B cell (primary cell): ENCODE measurements at regions not wholly inside any gene's neighbourhood (a gene's known extent, or its start where the extent isn't known, plus 50 kb on each side); places are given as distances from the start of the nearest gene placed in this dataset.

Experiments used
- ATAC-seq: fragments of 200-7000 bp; cut with Tn5 transposase; one replicate; pipeline ENCODE4 v1.10.0; 2021; ENCODE audit warnings: low read depth, mild to moderate bottlenecking, moderate number of reproducible peaks, moderate library complexity
- CTCF ChIA-PET: fragments of 350-600 bp; sonication (Branson Sonifier 250); formaldehyde crosslinking; loops from one replicate; lab custom pipeline; 2021; ENCODE audit warnings: antibody characterized with exemption, inconsistent platforms; lab: Charles Lee
- POLR2A ChIA-PET: fragments of 350-600 bp; sonication (Branson Sonifier 250); formaldehyde crosslinking; loops from one replicate; lab custom pipeline; 2021; ENCODE audit warnings: antibody characterized with exemption; lab: Charles Lee
- DNase-seq: peaks from one replicate; pipeline ENCODE4 v3.0.0; 2013
- H2AFZ ChIP-seq: 2 replicates; pipeline ENCODE4 v1.6.1; 2012; ENCODE audit warnings: mild to moderate bottlenecking, low read depth, low read length; ENCODE audit not compliant: insufficient read depth, poor library complexity, severe bottlenecking
- H3K27ac ChIP-seq, 2 donors: 1 replicate in 1 of 2; 2 replicates in 1 of 2; pipeline ENCODE4 v1.5.1; 2012 to 2013; ENCODE audit warnings: low read length in 2 of 2, mild to moderate bottlenecking in 2 of 2, moderate library complexity in 1 of 2
- H3K27me3 ChIP-seq, 4 experiments: fragments of 200-600 bp in 1 of 4; sonication (generic) in 1 of 4; replicated peaks in 1 of 4; 1 replicate in 2 of 4; 2 replicates in 2 of 4; pipeline versions ENCODE4 v1.6.1 to v1.7.0; 2013 to 2016; ENCODE audit warnings: low read length in 3 of 4, mild to moderate bottlenecking in 2 of 4, mixed read lengths in 1 of 4, moderate library complexity in 1 of 4; ENCODE audit not compliant: insufficient read depth in 4 of 4, control insufficient read depth in 3 of 4; ENCODE audit errors: control extremely low read depth in 1 of 4
- H3K36me3 ChIP-seq, 2 experiments: replicated peaks in 1 of 2; 1 replicate in 1 of 2; 2 replicates in 1 of 2; pipeline versions ENCODE4 v1.6.1 to v1.7.1; 2013; ENCODE audit warnings: low read length in 1 of 2; ENCODE audit not compliant: insufficient read depth in 2 of 2, control insufficient read depth in 1 of 2; ENCODE audit errors: control extremely low read depth in 1 of 2, extremely low read depth in 1 of 2
- H3K4me1 ChIP-seq, 2 donors: fragments of 200-600 bp in 1 of 2; sonication (generic) in 1 of 2; 1 replicate in 1 of 2; 2 replicates in 1 of 2; pipeline versions ENCODE4 v1.5.1 to v1.6.1; 2013 to 2017; ENCODE audit warnings: low read length in 2 of 2; ENCODE audit not compliant: control insufficient read depth in 2 of 2, insufficient read depth in 2 of 2
- H3K4me2 ChIP-seq: replicated peaks from 2 replicates; pipeline ENCODE3; 2012; ENCODE audit warnings: mild to moderate bottlenecking, low read depth, low read length; ENCODE audit not compliant: poor library complexity, severe bottlenecking
- H3K4me3 ChIP-seq, 5 experiments: fragments of 200-600 bp in 1 of 5; sonication (generic) in 1 of 5; 1 replicate in 3 of 5; 2 replicates in 2 of 5; pipeline versions ENCODE4 v1.5.1 to v1.7.0; 2011 to 2016; ENCODE audit warnings: low read length in 4 of 5, mild to moderate bottlenecking in 4 of 5, low read depth in 2 of 5, control low read depth in 1 of 5, moderate library complexity in 1 of 5; ENCODE audit not compliant: insufficient read depth in 1 of 5; ENCODE audit errors: control extremely low read depth in 1 of 5, extremely low read depth in 1 of 5
- H3K79me2 ChIP-seq: fragments of 200-600 bp; sonication (generic); one replicate; pipeline ENCODE4 v1.6.0; 2016; ENCODE audit warnings: low read length; ENCODE audit not compliant: control insufficient read depth, insufficient read depth
- H3K9ac ChIP-seq: fragments of 200-600 bp; sonication (generic); 2 replicates; pipeline ENCODE4 v1.6.1; 2017; ENCODE audit warnings: mild to moderate bottlenecking, low read length, moderate library complexity
- H3K9me3 ChIP-seq, 3 donors: one replicate each; pipeline versions ENCODE4 v1.6.1 to v1.7.1; 2013; ENCODE audit warnings: low read length in 2 of 3; ENCODE audit not compliant: control insufficient read depth in 2 of 3, insufficient read depth in 1 of 3; ENCODE audit errors: control extremely low read depth in 1 of 3
- H4K20me1 ChIP-seq: 2 replicates; pipeline ENCODE4 v1.6.0; 2012; ENCODE audit warnings: mild to moderate bottlenecking, low read length; ENCODE audit not compliant: insufficient read depth, control insufficient read depth, poor library complexity, severe bottlenecking
- H3K27ac Mint-ChIP-seq: one replicate; pipeline ENCODE4 v1.8.0; 2021; ENCODE audit warnings: mixed read lengths
- H3K27me3 Mint-ChIP-seq: one replicate; pipeline ENCODE4 v1.8.0; 2021; ENCODE audit warnings: mixed read lengths
- H3K4me1 Mint-ChIP-seq: one replicate; pipeline ENCODE4 v1.8.0; 2021; ENCODE audit warnings: mixed read lengths
- H3K4me3 Mint-ChIP-seq: one replicate; pipeline ENCODE4 v1.8.0; 2021; ENCODE audit warnings: mixed read lengths
- H3K9me3 Mint-ChIP-seq: one replicate; pipeline ENCODE4 v1.8.0; 2022; ENCODE audit warnings: mixed read lengths; ENCODE audit not compliant: insufficient read depth
- EZH2 ChIP-seq: IDR thresholded peaks from 2 replicates; pipeline ENCODE4 v1.6.1; 2012; ENCODE audit warnings: borderline replicate concordance, low read depth, mild to moderate bottlenecking, moderate library complexity, low read length; ENCODE audit not compliant: insufficient read depth, poor library complexity, severe bottlenecking
- WGBS: methylation state at CpG from one replicate; pipeline ENCODE4 v1.1.5; 2013; ENCODE audit warnings: missing lambda C conversion rate; ENCODE audit not compliant: insufficient coverage; 5-methylcytosine and 5-hydroxymethylcytosine counted together
- intact Hi-C: fragments of 100-400 bp; cut with micrococcal nuclease; formaldehyde crosslinking; loops from one replicate; pipeline ENCODE4 v1.10.0; 2022
- TF ChIP-seq, protein P1 (sequence below): fragments of 200-600 bp; IDR thresholded peaks from one replicate; pipeline ENCODE4 v1.8.0; 2022; ENCODE audit warnings: antibody characterized with exemption, mild to moderate bottlenecking

DNA sequence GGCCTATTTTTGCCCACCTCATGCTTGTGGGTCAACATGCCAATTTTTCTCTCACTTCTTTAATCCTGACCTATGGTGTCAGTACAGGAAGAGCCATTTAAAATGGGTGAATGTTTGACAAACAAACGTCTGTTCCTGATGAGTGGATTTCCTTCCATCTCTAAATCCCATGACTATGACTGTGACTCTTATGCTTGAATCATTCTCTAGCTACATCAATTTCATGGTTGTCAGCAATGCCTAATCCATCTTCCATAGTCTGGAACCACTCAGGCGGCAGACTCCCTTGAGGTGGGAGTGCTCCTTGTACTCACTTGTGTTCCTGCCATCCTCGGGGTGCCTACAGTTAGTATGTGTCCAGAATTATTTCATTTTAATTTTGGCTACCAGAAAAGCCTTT, 194.9 kb upstream of the RPS6KA3 start:
- no peak overlapping the region for H3K4me3 Mint-ChIP-seq
- no peak overlapping the region for H2AFZ ChIP-seq
- H3K4me2 ChIP-seq: no peak overlapping the region
- no peaks in the 10 kb centered on the region for H3K36me3 ChIP-seq
- no peaks in the 10 kb centered on the region for H3K79me2 ChIP-seq
- intact Hi-C loops: no loop called here
- no peak overlapping the region for H3K4me3 ChIP-seq
- no peaks in the 10 kb centered on the region for H4K20me1 ChIP-seq
- no peak overlapping the region for H3K9ac ChIP-seq
- CTCF ChIA-PET: no interaction called here
- H3K4me1 ChIP-seq: no peaks in the 10 kb centered on the region
- H3K27me3 Mint-ChIP-seq: peaks cover 10% of the 10 kb centered on the region
- H3K9me3 Mint-ChIP-seq: peaks cover 2% of the 10 kb centered on the region
- no peaks in the 10 kb centered on the region for H3K27me3 ChIP-seq
- H3K27ac Mint-ChIP-seq: no peak overlapping the region
- H3K9me3 ChIP-seq: no peaks in the 10 kb centered on the region
- POLR2A ChIA-PET: no interaction called here
- peaks cover 3% of the 10 kb centered on the region for H3K4me1 Mint-ChIP-seq
- no peak overlapping the region for H3K27ac ChIP-seq
- ATAC-seq (no peak), DNase-seq (no peak)
- TF ChIP-seq EZH2: no peak
- TF ChIP-seq, protein P1, sequence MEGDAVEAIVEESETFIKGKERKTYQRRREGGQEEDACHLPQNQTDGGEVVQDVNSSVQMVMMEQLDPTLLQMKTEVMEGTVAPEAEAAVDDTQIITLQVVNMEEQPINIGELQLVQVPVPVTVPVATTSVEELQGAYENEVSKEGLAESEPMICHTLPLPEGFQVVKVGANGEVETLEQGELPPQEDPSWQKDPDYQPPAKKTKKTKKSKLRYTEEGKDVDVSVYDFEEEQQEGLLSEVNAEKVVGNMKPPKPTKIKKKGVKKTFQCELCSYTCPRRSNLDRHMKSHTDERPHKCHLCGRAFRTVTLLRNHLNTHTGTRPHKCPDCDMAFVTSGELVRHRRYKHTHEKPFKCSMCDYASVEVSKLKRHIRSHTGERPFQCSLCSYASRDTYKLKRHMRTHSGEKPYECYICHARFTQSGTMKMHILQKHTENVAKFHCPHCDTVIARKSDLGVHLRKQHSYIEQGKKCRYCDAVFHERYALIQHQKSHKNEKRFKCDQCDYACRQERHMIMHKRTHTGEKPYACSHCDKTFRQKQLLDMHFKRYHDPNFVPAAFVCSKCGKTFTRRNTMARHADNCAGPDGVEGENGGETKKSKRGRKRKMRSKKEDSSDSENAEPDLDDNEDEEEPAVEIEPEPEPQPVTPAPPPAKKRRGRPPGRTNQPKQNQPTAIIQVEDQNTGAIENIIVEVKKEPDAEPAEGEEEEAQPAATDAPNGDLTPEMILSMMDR: no peak
- WGBS: no CpG with 5 or more reads among the region's 3 CpGs

DNA sequence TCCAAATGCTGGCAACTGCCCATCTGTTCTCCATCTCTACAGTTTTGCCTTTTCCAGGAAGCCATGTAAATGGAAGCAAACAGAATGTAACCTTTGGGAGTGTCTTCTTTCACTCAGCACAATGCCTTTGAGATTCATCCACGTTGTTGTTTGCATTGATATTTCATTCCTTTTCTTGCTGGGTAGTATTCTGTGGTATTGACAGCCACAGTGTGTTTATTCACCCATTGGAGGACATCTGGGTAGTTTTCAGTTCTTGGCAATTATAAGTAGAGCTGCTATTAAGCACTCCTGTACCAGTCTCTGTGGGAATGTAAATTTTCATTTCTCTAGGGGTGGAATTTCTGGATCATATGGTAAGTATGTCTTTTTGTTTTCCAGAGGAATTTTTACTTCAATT, 194.3 kb upstream of the RPS6KA3 start:
- DNase-seq (no peak), ATAC-seq (no peak)
- Histone ChIP-seq H3K4me3 (no peak overlapping the region), H3K27me3 (no peaks in the 10 kb centered on the region), H3K4me1 (no peaks in the 10 kb centered on the region), H4K20me1 (no peaks in the 10 kb centered on the region), H3K9me3 (no peaks in the 10 kb centered on the region), H2AFZ (no peak overlapping the region), H3K27ac (no peak overlapping the region), H3K4me2 (no peak overlapping the region), H3K79me2 (no peaks in the 10 kb centered on the region), H3K9ac (no peak overlapping the region), H3K36me3 (no peaks in the 10 kb centered on the region)
- TF ChIP-seq, protein P1: no peak
- no peak for TF ChIP-seq EZH2
- Mint-ChIP-seq H3K9me3 (peaks cover 2% of the 10 kb centered on the region), H3K27me3 (peaks cover 10% of the 10 kb centered on the region), H3K4me3 (no peak overlapping the region), H3K27ac (no peak overlapping the region), H3K4me1 (peaks cover 3% of the 10 kb centered on the region)
- WGBS: no CpG with 5 or more reads among the region's 1 CpG
- ChIA-PET POLR2A (no interaction called here), CTCF (no interaction called here)
- intact Hi-C loops: no loop called here
